ENCODE measurements at regions not wholly inside any gene's neighbourhood (a gene's known extent, or its start where the extent isn't known, plus 50 kb on each side); places are given as distances from the start of the nearest gene placed in this dataset.

- TF ChIP-seq CTCF (IDR thresholded peaks at IDR 0.05; ENCODE audit: extremely low read depth in 1 of 2, insufficient read depth in 1 of 2, low read depth in 1 of 2, low read length in 2 of 2) (no peak), MYC (IDR thresholded peaks at IDR 0.05; ENCODE audit: low read depth, low read length) (no peak), FOS (IDR thresholded peaks at IDR 0.05; ENCODE audit: borderline replicate concordance, insufficient read depth, low read length) (no peak), POLR2A (IDR thresholded peaks at IDR 0.05; ENCODE audit: low read depth, low read length) (no peak), POLR2AphosphoS5 (IDR thresholded peaks at IDR 0.05; ENCODE audit: insufficient read depth, low read depth, low read length) (no peak), EZH2 (IDR thresholded peaks at IDR 0.05; ENCODE audit: borderline replicate concordance, low read depth, low read length, severe bottlenecking) (no peak), MAX (IDR thresholded peaks at IDR 0.05; ENCODE audit: insufficient read depth, insufficient read length) (no peak), JUN (IDR thresholded peaks at IDR 0.05; ENCODE audit: borderline replicate concordance, insufficient read depth, insufficient read length, low read depth) (no peak), GATA2 (IDR thresholded peaks at IDR 0.05; ENCODE audit: insufficient read depth, insufficient read length, low read depth, low read length) (no peak)
Measured at GRCh38 chr18:8976606-8977005, 125.9 kb upstream of the NDUFV2 start.
